Hematopoietic multipotent progenitor cell treated with erythropoietin and hydrocortisone succinate and interleukin-3 and kit ligand, for 17 days (in vitro differentiated cells): ENCODE measurements at regions not wholly inside any gene's neighbourhood (a gene's known extent, or its start where the extent isn't known, plus 50 kb on each side); places are given as distances from the start of the nearest gene placed in this dataset.

Experiments used
- DNase-seq: peaks from one replicate; pipeline ENCODE4 v3.0.0-alpha.2; 2015; ENCODE audit warnings: low spot score

DNA sequence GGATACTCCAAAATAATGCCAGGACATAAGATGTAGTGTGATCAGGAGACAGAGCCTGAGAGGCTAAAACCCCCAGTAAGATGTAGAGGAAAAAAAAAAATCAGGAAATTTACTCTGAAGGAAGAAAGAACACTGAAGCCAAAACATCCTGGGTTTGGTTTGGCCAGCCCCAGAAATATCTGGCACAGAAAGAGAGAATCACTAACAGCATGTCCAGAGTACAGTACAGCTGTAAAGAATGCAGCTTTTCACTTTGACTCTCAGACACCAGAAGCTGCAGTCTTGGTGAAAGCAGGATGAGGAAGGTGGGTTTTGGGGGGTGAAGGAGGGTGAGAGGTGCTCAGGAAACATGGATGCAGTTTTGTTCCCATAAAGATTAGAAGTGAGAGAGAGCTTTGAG is 1577.7 kb upstream of the ACVR2A start:
- no peak for DNase-seq

DNA sequence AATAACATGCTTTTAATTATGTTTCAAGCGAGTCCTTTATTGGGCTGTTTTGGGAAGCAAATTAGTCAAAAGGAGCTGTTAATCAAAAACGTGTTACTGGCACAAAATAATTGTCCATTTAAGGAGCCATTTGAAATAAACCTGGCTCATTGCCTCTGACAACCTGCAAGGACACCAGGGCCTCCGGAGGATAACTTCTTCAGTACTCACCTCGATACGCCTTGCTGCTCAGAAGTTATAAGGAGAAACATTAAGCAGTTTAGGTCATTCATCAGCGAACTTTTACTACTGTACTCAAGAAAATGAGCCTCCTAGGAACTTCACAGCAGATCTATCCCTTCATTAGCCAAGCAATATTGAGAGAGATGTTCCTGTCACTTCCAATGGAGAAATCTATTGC is 1579.2 kb upstream of the ACVR2A start:
- no peak for DNase-seq

DNA sequence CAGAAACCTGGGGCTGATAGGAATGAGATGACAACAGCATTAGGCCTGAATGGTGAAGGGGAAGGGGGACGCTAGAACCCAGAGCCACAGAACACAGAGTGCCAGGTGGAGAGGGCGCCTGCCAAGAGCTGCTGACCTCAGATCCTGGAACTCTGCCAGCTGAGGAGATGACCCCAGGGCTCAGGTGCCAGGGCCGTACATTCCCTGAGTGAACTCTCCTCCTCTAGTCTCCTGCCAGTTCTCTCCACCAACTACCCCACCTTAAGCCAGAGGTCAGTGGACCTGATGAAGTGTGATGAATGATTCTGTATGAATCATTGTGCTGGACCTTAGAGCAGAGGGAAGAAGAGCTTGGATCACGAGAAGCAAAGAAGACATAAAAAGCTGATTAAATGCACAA is 1582.2 kb upstream of the ACVR2A start:
- no peak for DNase-seq

DNA sequence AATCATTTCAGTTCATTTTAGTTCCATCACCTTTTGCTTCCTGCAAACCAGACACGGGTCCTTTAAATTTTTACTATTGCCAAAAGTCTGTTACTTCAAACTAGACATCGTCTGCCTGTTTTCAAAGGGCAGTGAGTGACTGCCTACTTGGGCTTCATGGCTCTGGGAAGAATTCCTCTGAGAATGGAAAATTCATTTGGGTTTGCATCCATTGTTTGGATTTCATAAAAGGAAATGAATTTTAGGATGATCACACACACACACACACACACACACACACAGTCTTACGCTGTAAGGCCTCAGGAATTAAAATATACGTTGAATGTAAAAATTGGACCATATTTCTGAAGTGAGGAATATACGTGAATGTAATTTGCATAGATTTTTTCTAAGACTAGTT is 1584.3 kb upstream of the ACVR2A start:
- DNase-seq, result no peak

DNA sequence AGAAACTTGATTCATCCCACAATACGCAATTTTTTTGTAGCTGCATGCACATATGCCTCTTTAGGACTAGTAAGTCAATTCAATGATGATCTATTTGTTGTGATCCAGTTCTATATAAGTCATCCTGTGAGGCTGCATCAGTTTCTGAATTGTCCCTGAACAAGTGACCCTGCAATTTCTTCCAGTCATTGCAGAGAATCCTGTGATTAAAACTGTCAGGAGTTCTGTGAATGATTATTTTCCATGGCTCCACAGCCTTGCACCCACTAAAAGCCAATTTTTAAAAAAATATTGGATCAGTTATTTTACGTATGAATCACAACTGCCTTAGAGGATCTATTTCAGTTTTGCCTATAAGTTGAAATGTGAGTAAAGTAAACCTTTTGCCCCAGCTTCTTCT is 1585.0 kb upstream of the ACVR2A start:
- DNase-seq, result no peak

DNA sequence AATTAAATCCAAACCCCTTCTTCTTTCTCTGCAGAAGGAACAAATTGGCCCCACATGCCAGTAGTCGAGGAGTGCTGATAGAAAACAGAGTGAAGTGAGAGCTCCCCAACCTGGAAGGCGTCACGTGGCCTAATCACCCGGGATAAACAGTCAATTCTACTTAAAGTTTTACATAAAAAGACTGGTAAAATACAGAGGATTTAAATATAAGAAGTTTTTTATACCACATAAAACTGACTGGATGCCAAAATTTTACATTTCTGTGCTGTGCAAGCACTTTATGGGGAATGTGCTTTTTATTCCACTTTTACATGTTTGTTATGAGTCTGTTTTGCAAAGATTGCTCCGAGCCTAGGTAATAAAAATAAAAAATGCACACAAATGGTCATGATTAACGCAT is 1586.8 kb upstream of the ACVR2A start:
- no peak for DNase-seq

DNA sequence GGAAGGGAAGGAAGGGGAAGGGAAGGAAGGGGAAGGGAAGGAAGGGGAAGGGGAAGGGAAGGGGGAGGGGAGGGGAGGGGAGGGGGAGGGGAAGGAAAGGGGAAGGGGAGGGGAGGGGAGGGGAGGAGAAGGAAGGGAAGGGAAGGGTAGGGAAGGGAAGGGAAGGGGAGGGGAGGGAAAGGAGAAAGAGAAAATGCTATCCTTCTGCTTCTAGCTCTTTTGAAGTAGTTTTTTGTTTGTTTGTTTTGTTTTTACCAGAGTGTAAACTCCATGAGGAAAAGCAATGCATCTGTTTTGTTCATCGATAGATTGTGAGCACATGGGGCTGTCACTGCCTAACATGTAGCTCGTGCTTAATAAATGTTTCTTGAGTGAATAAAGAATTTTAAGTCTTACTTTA is 1592.7 kb upstream of the ACVR2A start:
- no peak for DNase-seq

DNA sequence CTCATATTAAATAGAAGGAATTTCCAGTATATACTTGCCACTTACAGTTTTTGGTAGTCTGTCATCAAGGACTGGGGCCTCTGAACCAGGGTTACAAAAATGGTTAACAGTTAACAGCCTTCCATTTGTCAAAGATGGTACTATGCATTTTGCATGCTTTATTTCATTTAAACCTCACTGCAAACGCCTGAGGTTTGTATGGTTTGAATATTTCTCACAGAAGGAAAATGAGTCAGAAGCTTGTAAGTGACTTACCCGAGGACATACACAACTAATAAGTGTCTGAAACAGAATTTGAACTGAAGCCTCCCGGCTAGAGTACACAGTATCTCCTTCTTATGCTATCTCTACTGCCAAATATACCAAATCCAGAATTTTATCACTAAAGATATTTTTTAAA is 1593.5 kb upstream of the ACVR2A start:
- DNase-seq, result no peak

DNA sequence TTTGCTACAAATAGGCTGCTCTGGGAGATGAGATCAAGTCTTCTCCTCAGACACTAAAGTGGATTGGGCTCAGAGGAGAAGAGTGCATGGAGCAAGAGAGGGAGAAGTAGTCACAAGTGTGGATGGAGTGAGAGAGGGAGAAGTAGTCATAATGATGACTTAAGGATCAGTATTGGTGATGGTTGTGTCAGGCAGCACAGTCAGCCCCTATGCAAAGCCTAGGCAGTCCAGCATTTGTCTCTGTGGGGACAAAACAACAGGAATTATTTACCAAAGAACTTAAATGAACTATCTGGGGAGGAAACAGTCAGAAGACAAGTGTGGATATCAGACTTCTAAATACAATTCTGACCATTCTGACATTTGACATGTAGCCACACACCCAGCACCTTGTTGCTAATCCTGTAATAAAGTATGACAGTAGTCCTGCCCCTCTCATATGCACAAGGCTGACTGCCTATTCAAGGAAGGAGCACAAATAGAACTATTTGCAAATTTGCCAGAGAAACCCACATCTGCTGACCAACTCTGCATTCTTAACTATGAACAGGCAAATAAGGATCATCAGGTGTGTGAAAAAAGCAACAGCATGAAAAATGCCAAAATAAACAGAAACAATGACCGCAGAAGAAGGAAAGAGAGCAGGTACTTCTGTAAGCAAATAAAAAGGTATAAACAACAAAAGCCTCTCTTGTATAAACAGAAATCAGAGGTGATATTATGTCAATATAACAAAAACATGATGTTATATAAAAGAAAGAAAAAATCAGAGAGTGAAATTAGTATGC is 1597.9 kb upstream of the ACVR2A start:
- no peak for DNase-seq

DNA sequence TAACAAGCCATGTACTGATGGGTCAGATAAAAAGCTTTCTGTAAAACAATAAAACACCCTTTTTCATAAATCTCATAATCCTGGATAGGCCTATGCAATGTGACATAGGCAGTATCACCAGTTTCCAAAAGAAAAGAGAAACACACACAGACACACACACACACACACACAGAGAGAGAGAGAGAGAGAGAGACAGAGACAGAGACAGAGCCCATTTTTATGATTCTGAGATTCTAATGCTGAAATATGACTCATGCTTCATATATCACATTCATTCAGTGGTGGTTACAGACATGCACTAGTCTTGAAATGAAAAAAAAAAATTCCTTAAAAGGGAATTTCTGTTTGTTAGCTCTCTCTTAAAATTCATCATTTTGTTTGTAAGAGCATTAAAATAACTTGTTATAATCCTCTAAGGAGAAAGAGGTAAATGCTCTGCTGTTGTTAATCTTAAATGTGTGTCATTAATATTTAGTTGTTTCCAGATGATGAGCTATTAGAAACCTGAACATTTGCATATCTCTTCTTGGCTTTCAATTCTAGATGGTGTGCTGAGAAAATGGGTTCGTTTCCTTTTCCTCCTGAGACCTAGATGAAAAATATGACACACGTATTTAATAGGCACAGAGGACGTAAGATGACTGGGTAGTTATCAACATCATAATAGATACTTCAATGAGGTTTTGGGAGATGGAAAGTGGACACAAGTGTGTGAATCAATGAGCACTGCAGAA is 1598.7 kb upstream of the ACVR2A start:
- no peak for DNase-seq

DNA sequence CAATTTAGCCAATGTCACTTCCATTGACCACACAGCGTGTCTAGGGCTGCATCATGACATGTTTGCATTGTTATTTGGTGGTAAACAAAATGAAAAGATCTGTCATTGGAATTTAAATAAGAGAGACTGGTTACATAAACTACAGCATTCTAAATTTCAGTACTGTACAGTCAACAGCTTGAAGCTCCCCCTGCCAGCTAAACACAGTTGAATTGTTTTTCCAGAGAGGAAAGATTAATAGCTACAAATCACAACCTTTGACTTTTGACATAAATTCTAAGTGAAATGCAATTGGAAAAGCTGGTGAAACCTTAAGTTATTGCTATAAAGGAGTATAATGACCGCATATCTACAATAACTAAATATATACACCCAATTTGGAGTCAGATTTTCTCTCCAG is 1600.0 kb upstream of the ACVR2A start:
- DNase-seq, result no peak

DNA sequence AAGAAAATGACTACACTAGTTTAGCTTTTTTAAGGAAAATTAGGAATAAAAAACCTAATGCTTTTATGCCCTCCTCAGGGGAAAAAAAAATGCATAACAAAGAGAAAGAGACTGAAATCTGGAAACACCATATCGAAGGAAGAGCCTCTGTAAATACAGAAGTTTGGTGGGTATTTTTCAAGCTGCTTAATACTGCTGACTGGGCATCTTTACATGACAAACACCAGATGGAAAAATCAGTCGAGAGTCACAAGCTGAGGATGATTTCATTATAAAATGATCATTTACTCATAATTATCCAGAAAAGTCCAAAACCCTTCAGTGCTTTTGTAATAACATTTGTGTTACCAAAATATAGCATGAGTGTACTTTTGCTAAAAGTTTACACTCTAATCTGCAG is 1600.7 kb upstream of the ACVR2A start:
- no peak for DNase-seq

DNA sequence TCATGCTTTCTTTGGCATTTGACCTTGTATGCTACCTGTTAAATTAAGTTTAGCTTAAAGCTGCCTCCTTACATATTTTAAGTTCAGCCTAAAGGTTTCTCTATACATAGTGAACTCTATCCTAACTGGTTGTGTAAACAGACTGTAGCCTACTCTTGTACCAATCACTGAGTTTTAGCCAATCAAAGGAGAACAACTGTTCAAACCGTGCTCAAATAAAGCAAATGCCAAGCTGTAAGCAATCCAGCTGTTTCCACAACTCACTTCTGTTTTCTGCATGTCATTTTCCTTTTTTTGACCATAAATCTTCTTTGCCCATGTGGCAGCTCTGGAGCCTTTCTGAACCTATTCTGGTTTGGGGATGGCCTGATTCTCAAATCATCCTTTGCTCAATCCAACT is 1603.8 kb upstream of the ACVR2A start:
- no peak for DNase-seq

DNA sequence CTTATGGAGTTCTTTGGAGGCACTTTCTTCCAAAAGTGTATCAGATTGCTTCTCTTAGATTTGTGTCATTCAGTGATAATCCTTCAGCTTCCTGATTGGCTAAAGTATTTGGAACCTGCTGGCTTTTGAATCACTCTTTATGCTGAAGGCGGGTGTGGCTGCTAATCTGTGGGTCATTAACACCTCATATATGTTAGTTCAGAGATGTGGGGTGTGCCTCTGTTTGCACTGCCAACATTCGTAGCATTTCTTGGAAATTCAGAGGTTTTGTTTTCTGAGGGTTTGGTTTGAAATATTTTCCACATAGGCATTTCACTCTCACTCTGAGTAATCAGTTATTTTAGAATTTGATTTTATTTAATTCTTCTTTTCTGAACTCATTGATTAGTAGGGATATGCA is 1604.4 kb upstream of the ACVR2A start:
- DNase-seq, result no peak

DNA sequence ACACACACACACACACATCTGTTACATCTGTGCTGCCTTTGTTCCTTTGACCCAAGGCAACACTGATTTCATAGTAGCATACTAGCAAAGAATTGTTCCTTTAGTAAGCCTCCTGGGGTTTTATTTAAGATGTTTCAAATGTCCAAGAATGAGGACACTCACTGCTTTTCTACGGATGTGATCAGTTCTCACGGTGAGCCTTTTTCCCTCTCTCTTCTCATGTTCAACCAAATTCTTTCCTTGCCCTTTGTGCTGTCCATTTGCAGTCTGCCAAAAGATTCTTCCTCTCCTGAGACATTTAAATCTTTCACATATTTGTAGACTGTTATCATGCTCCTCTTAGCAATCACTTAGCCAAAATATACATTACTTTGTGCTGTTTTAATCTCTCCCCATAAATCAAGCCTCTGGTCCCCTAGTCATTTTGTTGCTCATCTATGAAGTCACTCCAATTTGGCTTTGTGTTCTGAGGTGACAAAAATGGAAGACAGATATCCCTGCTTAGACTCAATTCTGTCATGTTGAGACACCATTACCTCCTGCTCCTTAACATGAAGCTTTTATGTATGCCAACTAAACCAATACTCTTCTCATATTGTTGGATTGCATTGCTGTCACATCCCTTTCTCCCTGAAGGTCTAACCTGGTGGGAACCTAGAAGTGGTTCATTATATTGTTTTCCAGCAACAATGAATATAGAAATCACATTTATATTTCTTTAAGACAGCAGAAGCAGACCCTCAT is 1605.3 kb upstream of the ACVR2A start:
- no peak for DNase-seq

DNA sequence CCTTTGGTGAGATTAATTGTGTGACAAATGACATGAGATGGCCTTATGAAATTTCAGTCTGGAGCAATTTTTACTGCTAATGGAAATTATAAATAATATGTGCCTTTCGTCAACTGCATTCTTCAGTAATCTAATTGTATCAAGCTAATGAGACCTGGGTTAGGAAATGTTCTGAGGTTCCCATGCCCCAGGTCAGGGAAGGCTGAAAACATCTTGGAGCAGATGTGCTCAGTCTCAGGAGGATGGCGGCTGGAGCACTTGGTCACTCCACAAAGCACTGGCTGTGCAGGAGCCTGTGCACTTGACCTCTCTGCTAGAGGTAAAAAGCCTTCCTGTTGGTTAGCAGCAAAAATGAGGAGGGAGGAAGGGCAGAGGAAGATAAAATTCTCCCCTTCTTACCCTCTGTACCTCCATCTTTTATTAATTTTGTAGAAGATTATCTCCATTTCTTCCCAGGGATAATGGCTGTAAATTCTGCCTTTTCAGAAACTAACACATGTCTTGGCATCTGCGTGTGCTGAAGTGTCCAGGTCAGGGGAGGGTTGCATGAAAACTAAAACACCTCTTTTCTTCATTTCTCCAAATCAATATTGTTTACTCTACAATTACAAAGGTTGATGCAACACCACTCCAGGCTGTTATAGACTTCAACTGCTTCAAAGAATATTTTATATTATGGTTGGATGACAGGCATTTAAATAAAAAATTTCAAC is 1606.4 kb upstream of the ACVR2A start:
- no peak for DNase-seq

DNA sequence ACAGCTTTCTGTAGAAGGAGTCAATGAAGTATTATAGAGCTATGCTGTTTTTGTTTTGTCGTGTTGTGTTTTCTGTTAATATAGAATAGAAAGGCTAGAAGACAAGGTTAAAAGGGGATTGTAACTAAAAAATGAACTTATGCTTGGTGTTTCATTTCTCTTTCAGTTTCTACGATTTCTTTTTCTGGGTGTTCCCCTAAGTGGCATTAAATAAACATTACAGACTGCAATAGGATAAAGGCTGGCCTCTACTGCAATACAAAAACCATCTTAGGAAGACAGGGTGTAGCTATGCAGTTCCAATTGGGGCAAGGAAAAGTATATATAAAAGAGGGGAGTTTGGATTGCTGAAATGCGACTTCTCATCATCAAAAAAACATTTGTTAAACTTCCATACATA is 1609.7 kb upstream of the ACVR2A start:
- no peak for DNase-seq

DNA sequence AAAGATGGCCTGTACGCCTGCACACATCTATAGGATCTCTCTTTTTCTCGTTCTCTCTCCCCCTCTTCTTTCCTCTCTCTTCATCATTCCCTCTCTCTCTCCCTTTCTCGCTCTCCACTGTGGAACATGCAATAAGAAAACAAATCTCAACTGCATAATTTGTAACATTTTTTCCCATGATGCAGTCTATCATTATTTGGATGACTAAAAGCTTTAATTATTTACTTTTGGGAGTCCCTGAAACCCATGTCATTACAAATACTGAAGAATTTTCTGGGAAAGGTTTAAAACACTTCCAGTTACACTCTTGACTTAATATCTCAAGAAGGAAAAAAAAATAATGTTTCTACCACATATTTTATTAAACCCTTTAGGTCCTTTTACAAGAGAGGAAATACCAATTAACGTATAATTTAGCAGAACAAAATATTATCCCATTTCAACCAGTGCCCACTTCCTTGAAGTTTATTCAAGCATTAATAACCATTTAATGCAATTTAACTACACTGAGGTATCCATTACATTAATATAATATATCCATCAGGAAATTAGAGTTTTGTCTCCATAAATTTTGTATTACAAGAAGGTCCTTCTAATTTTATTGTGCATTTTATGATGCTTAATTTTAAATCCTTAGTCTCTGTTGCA is 1615.2 kb upstream of the ACVR2A start:
- DNase-seq, result no peak

DNA sequence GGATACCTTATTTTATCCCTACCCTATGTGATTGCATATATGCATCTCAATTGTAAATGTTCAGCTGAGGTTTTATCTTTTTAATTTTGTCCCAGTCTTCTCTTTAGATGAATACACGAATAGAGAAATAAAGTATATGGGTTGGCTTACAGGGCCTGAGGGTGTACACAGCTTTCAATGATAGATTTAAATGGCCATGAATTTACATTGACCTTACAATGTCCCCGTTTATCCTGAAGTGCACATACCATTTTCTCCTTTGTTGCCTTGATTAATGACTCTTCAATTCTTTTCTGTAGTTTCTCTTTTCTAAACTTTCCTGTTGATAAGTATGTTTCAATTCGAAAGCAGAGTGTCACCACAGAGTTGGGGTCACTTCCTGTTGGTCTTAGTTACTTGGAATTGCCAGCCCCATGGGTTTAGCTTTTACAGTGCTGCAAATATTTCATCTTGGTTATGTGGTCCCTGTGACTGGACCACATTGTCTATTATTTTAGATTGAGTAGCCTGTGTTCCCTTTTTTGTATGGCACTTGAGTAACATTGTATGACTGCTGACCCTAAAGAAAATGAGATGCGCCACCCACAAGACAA is 1616.3 kb upstream of the ACVR2A start:
- no peak for DNase-seq

DNA sequence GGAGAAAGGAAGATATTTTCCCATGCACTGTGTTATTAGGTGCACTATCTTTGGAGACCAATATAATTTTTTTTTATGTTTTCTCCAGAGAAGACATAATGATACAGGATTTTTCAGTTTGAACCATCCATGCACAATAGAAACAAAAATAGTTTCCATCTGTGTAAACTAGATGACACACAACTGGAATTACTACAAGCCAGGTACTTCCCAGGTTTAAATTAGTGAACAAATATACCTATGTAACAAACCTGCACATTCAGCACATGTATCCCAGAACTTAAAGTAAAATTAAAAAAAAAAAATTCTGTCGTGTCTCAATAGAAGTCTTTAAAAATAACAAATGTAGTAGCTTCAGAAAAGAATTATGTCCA is 1616.8 kb upstream of the ACVR2A start:
- no peak for DNase-seq

DNA sequence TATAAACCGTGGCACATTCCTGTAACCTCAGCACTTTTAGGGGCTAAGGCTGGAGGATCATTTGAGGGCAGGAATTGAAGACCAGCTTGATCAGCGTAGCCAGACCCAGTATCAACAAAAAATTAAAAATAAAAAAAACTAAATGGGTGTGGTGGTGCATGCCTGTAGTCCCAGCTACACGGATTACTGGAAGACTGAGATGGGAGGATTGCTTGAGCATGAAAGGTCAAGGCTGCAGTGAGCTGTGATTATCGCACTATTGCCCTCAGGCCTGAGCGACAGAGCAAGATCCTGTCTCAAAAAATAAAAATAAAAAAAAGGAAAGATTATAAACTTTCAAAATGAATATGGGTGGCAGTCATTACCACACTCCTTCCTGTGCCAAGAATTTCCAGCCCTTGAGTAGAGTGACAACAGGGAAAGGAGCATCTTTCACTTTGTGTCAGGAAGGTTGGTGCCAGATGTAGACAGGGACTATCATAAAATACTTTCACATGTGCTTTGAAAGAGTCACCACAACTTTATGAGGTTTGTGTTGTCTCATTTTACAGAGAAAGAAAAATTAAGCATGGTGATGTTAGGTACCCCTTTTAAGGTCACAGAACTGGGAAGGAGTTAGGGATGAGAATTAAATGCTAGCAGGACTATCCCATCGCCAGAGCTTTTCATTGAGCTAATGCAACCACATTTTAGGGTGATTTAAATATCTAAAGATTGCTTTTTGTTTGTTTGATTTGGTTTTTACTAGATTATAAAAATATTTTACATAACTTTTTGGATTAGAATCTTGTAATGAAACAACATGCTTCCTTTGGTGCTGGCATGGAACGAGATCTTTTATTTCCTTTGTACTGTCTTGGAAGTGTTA is 1617.4 kb upstream of the ACVR2A start:
- no peak for DNase-seq
